SU-DHL-6 (cell line): ENCODE measurements at regions not wholly inside any gene's neighbourhood (a gene's known extent, or its start where the extent isn't known, plus 50 kb on each side); places are given as distances from the start of the nearest gene placed in this dataset.

Source experiments
- H2AFZ ChIP-seq: fragments of 200-600 bp; sonication (generic); 2 replicates; pipeline ENCODE4 v1.6.1; 2014; ENCODE audit warnings: low read depth, mild to moderate bottlenecking, moderate library complexity, mixed read lengths, antibody characterized with exemption, low read length; ENCODE audit not compliant: severe bottlenecking
- H3F3A ChIP-seq: fragments of 200-600 bp; shearing (Covaris generic); 2 replicates; pipeline ENCODE4 v1.6.0; 2016; ENCODE audit warnings: antibody characterized with exemption, mild to moderate bottlenecking; ENCODE audit not compliant: insufficient read depth
- H3K27ac ChIP-seq: fragments of 200-600 bp; sonication (generic); 2 replicates; pipeline ENCODE4 v1.5.1; 2016; ENCODE audit warnings: low read depth, mild to moderate bottlenecking, low read length, moderate library complexity, mixed read lengths
- H3K27me3 ChIP-seq: fragments of 200-600 bp; sonication (generic), shearing (Covaris generic); 2 replicates; pipeline ENCODE4 v1.6.0; 2014; ENCODE audit warnings: mild to moderate bottlenecking, low read length
- H3K36me3 ChIP-seq: fragments of 200-600 bp; sonication (generic); 2 replicates; pipeline ENCODE4 v1.6.1; 2014; ENCODE audit warnings: mild to moderate bottlenecking, low read length, mixed read lengths
- H3K4me2 ChIP-seq: fragments of 300-600, 200-600 bp; shearing (Covaris generic), sonication (generic); 2 replicates; pipeline ENCODE4 v1.6.0; 2014; ENCODE audit warnings: low read length, low read depth, mild to moderate bottlenecking; ENCODE audit not compliant: poor library complexity, severe bottlenecking
- H3K4me3 ChIP-seq: fragments of 200-600 bp; sonication (generic); 2 replicates; pipeline ENCODE4 v1.5.1; 2014; ENCODE audit warnings: antibody characterized with exemption, low read length, mild to moderate bottlenecking, mixed read lengths; ENCODE audit not compliant: insufficient read depth, poor library complexity, severe bottlenecking
- H3K79me2 ChIP-seq: fragments of 200-600 bp; sonication (generic); 2 replicates; pipeline ENCODE4 v1.6.1; 2014; ENCODE audit warnings: mild to moderate bottlenecking, low read length, moderate library complexity; ENCODE audit not compliant: insufficient read depth
- H3K9ac ChIP-seq: fragments of 200-600 bp; sonication (generic); 2 replicates; pipeline ENCODE4 v1.7.0; 2014; ENCODE audit warnings: mild to moderate bottlenecking, low read length
- H3K9me2 ChIP-seq: fragments of 200-600 bp; sonication (generic); replicated peaks from 2 replicates; pipeline ENCODE4 v1.6.1; 2014; ENCODE audit warnings: low read length; ENCODE audit not compliant: insufficient read depth
- H3K9me3 ChIP-seq: fragments of 200-600 bp; sonication (generic); 2 replicates; pipeline ENCODE4 v1.6.1; 2014; ENCODE audit warnings: low read length, mixed read lengths; ENCODE audit not compliant: insufficient read depth
- H4K20me1 ChIP-seq: fragments of 200-600 bp; sonication (generic); 2 replicates; pipeline ENCODE4 v1.6.1; 2014; ENCODE audit warnings: low read depth, mild to moderate bottlenecking, antibody characterized with exemption, low read length, moderate library complexity, mixed read lengths
- CTCF ChIP-seq: fragments of 200-600 bp; sonication (generic); IDR thresholded peaks from one replicate; pipeline ENCODE4 v1.5.1; 2017; ENCODE audit warnings: antibody characterized with exemption, mild to moderate bottlenecking, low read length, moderate library complexity; ENCODE audit not compliant: insufficient read depth, poor library complexity, severe bottlenecking
- EZH2phosphoT487 ChIP-seq: fragments of 200-600 bp; sonication (generic), shearing (Covaris generic); conservative IDR thresholded peaks from 2 replicates; pipeline ENCODE4 v1.6.1; 2018; ENCODE audit warnings: mild to moderate bottlenecking, antibody characterized with exemption, low read length, moderate library complexity, mixed read lengths

GRCh38 chr13:80572923-80573316 lies 232.0 kb upstream of the SPRY2 start:
- Histone ChIP-seq H3K9me3 (no peaks in the 10 kb centered on the region), H3K9ac (no peak overlapping the region), H3K27me3 (no peaks in the 10 kb centered on the region), H3K4me3 (no peak overlapping the region), H4K20me1 (no peaks in the 10 kb centered on the region), H3K27ac (no peak overlapping the region), H3F3A (no peaks in the 10 kb centered on the region), H3K4me2 (no peak overlapping the region), H3K9me2 (no peaks in the 10 kb centered on the region), H3K79me2 (no peaks in the 10 kb centered on the region), H3K36me3 (no peaks in the 10 kb centered on the region), H2AFZ (no peak overlapping the region)
- TF ChIP-seq EZH2phosphoT487, result no peak
- TF ChIP-seq CTCF, result no peak

GRCh38 chr13:80572308-80572922 lies 231.5 kb upstream of the SPRY2 start:
- Histone ChIP-seq H3K4me3 (no peak overlapping the region), H3K9me2 (no peaks in the 10 kb centered on the region), H3K9me3 (no peaks in the 10 kb centered on the region), H3K9ac (no peak overlapping the region), H3K27ac (no peak overlapping the region), H3K4me2 (no peak overlapping the region), H4K20me1 (no peaks in the 10 kb centered on the region), H3K27me3 (no peaks in the 10 kb centered on the region), H3K36me3 (no peaks in the 10 kb centered on the region), H2AFZ (no peak overlapping the region), H3K79me2 (no peaks in the 10 kb centered on the region), H3F3A (no peaks in the 10 kb centered on the region)
- TF ChIP-seq EZH2phosphoT487, result no peak
- no peak for TF ChIP-seq CTCF

GRCh38 chr13:80571346-80572307 lies 230.7 kb upstream of the SPRY2 start:
- H2AFZ ChIP-seq, result no peak overlapping the region
- H3K9me3 ChIP-seq, result no peaks in the 10 kb centered on the region
- no peak overlapping the region for H3K4me2 ChIP-seq
- H3K4me3 ChIP-seq, result no peak overlapping the region
- H3K9me2 ChIP-seq, result no peaks in the 10 kb centered on the region
- H3K9ac ChIP-seq, result no peak overlapping the region
- TF ChIP-seq CTCF (no peak), EZH2phosphoT487 (no peak)
- H3K27me3 ChIP-seq, result no peaks in the 10 kb centered on the region
- no peaks in the 10 kb centered on the region for H4K20me1 ChIP-seq
- no peaks in the 10 kb centered on the region for H3K36me3 ChIP-seq
- no peaks in the 10 kb centered on the region for H3K79me2 ChIP-seq
- no peak overlapping the region for H3K27ac ChIP-seq
- H3F3A ChIP-seq, result no peaks in the 10 kb centered on the region
